IMR-90 (cell line): ENCODE measurements at regions not wholly inside any gene's neighbourhood (a gene's known extent, or its start where the extent isn't known, plus 50 kb on each side); places are given as distances from the start of the nearest gene placed in this dataset.

Experiments used
- BHLHE40 ChIP-seq: fragments of 150-350 bp; IDR thresholded peaks from 2 replicates; pipeline ENCODE4 v1.6.1; 2016; ENCODE audit warnings: mild to moderate bottlenecking, low read depth, low read length
- CEBPB ChIP-seq: IDR thresholded peaks from 2 replicates; pipeline ENCODE4 v1.6.1; 2012; ENCODE audit warnings: low read depth, low read length, improper control_type of control experiment
- FOS ChIP-seq: fragments of 150-350 bp; IDR thresholded peaks from 2 replicates; pipeline ENCODE4 v1.6.1; 2016; ENCODE audit warnings: low read depth, low read length
- MAFK ChIP-seq: IDR thresholded peaks from 2 replicates; pipeline ENCODE4 v1.6.1; 2012; ENCODE audit warnings: low read depth, low read length, improper control_type of control experiment
- MXI1 ChIP-seq: IDR thresholded peaks from 2 replicates; pipeline ENCODE4 v1.6.1; 2012; ENCODE audit warnings: low read depth, mild to moderate bottlenecking, low read length, moderate library complexity, borderline replicate concordance
- POLR2A ChIP-seq: IDR thresholded peaks from 2 replicates; pipeline ENCODE4 v1.6.1; 2012; ENCODE audit warnings: mild to moderate bottlenecking, low read depth, low read length
- RAD21 ChIP-seq: IDR thresholded peaks from 2 replicates; pipeline ENCODE4 v1.6.1; 2012; ENCODE audit warnings: low read length, improper control_type of control experiment
- RCOR1 ChIP-seq: IDR thresholded peaks from 2 replicates; pipeline ENCODE4 v1.6.1; 2012; ENCODE audit warnings: mild to moderate bottlenecking, low read length, improper control_type of control experiment; ENCODE audit not compliant: insufficient replicate concordance
- SMC3 ChIP-seq: fragments of 150-350 bp; IDR thresholded peaks from 2 replicates; pipeline ENCODE4 v1.6.1; 2016; ENCODE audit warnings: low read depth, mild to moderate bottlenecking, antibody characterized with exemption, low read length, moderate library complexity
- USF2 ChIP-seq: fragments of 150-350 bp; IDR thresholded peaks from 2 replicates; pipeline ENCODE4 v1.6.1; 2017; ENCODE audit warnings: mild to moderate bottlenecking, antibody characterized with exemption, low read length, low read depth
- TF ChIP-seq, protein P1 (sequence below): conservative IDR thresholded peaks from 2 replicates; pipeline ENCODE4 v1.5.1; 2012; ENCODE audit warnings: mild to moderate bottlenecking, low read depth, low read length, improper control_type of control experiment
- TF ChIP-seq, protein P2 (sequence below): fragments of 150-350 bp; IDR thresholded peaks from 2 replicates; pipeline ENCODE4 v1.6.1; 2016; ENCODE audit warnings: low read depth, mild to moderate bottlenecking, low read length, moderate library complexity, borderline replicate concordance

DNA sequence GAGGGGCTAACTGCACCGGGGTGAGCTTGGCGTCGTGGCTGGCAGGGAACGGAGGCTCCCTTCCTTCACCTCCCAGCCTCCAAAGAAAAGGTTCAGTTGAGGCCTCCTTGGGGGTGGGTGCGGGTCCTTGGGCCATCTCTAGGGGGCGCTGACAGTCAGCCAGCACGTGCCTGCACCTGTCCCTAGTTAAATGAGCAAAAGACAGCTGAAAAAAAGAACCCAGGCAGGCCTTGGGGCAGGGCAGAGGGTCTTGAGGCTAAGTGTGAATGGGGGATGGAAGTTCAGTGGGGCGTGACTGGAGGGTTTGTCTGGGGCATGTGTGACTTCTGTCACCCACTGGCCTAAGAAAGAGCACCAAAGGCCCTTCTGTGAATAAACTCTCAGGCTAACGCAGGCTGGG lies 56.4 kb downstream of the ZFP36L2 start:
- TF ChIP-seq, protein P1, sequence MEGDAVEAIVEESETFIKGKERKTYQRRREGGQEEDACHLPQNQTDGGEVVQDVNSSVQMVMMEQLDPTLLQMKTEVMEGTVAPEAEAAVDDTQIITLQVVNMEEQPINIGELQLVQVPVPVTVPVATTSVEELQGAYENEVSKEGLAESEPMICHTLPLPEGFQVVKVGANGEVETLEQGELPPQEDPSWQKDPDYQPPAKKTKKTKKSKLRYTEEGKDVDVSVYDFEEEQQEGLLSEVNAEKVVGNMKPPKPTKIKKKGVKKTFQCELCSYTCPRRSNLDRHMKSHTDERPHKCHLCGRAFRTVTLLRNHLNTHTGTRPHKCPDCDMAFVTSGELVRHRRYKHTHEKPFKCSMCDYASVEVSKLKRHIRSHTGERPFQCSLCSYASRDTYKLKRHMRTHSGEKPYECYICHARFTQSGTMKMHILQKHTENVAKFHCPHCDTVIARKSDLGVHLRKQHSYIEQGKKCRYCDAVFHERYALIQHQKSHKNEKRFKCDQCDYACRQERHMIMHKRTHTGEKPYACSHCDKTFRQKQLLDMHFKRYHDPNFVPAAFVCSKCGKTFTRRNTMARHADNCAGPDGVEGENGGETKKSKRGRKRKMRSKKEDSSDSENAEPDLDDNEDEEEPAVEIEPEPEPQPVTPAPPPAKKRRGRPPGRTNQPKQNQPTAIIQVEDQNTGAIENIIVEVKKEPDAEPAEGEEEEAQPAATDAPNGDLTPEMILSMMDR = peak; percentile 38
- TF ChIP-seq RAD21 (no peak), USF2 (no peak), BHLHE40 (peak; percentile 77), MXI1 (no peak), POLR2A (no peak), MAFK (no peak), CEBPB (no peak), FOS (no peak), SMC3 (no peak), RCOR1 (no peak)
- TF ChIP-seq, protein P2, sequence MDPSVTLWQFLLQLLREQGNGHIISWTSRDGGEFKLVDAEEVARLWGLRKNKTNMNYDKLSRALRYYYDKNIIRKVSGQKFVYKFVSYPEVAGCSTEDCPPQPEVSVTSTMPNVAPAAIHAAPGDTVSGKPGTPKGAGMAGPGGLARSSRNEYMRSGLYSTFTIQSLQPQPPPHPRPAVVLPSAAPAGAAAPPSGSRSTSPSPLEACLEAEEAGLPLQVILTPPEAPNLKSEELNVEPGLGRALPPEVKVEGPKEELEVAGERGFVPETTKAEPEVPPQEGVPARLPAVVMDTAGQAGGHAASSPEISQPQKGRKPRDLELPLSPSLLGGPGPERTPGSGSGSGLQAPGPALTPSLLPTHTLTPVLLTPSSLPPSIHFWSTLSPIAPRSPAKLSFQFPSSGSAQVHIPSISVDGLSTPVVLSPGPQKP = no peak
